H9 (cell line): ENCODE measurements at regions not wholly inside any gene's neighbourhood (a gene's known extent, or its start where the extent isn't known, plus 50 kb on each side); places are given as distances from the start of the nearest gene placed in this dataset.

Experiments used
- DNase-seq: peaks from one replicate; pipeline ENCODE4 v3.0.0-alpha.2; 2017
- H2AFZ ChIP-seq: one replicate; pipeline ENCODE4 v1.6.1; 2013; ENCODE audit warnings: mild to moderate bottlenecking, low read length, control low read depth, moderate library complexity
- H2AK5ac ChIP-seq: 2 replicates; pipeline ENCODE4 v1.6.1; 2013; ENCODE audit warnings: low read length, control low read depth, mixed read lengths; ENCODE audit not compliant: insufficient read length
- H2BK120ac ChIP-seq: one replicate; pipeline ENCODE4 v1.6.1; 2013; ENCODE audit warnings: low read depth, mild to moderate bottlenecking, low read length, control low read depth, inconsistent platforms; ENCODE audit not compliant: poor library complexity, severe bottlenecking
- H2BK12ac ChIP-seq: 2 replicates; pipeline ENCODE4 v1.6.1; 2013; ENCODE audit warnings: low read length, control low read depth, mixed read lengths, low read depth; ENCODE audit not compliant: insufficient read length
- H2BK15ac ChIP-seq: 2 replicates; pipeline ENCODE4 v1.6.1; 2013; ENCODE audit warnings: low read depth, low read length, control low read depth
- H2BK20ac ChIP-seq: one replicate; pipeline ENCODE4 v1.6.1; 2013; ENCODE audit warnings: low read depth, mild to moderate bottlenecking, low read length, control low read depth, inconsistent platforms; ENCODE audit not compliant: poor library complexity, severe bottlenecking
- H2BK5ac ChIP-seq: 2 replicates; pipeline ENCODE4 v1.6.1; 2013; ENCODE audit warnings: low read length, control low read depth, mixed read lengths; ENCODE audit not compliant: insufficient read length
- H3K14ac ChIP-seq: 2 replicates; pipeline ENCODE4 v1.6.1; 2013; ENCODE audit warnings: low read length, control low read depth; ENCODE audit not compliant: insufficient read depth
- H3K18ac ChIP-seq: 2 replicates; pipeline ENCODE4 v1.6.1; 2013; ENCODE audit warnings: low read depth, mild to moderate bottlenecking, mixed read lengths, low read length, control low read depth; ENCODE audit not compliant: insufficient read length
- H3K23ac ChIP-seq: 2 replicates; pipeline ENCODE4 v1.6.1; 2013; ENCODE audit warnings: low read length, control low read depth, mixed read lengths, low read depth; ENCODE audit not compliant: insufficient read length
- H3K23me2 ChIP-seq: 2 replicates; pipeline ENCODE4 v1.6.1; 2013; ENCODE audit warnings: low read depth, mild to moderate bottlenecking, mixed read lengths, low read length, control low read depth; ENCODE audit not compliant: insufficient read length, poor library complexity, severe bottlenecking
- H3K27ac ChIP-seq: 2 replicates; pipeline ENCODE4 v1.5.1; 2013; ENCODE audit warnings: low read length, control low read depth, mixed read lengths, low read depth; ENCODE audit not compliant: insufficient read length
- H3K27me3 ChIP-seq: 2 replicates; pipeline ENCODE4 v1.6.1; 2013; ENCODE audit warnings: low read length, control low read depth, inconsistent platforms; ENCODE audit not compliant: insufficient read depth
- H3K4ac ChIP-seq: 2 replicates; pipeline ENCODE4 v1.6.1; 2013; ENCODE audit warnings: low read depth, mild to moderate bottlenecking, control low read depth, inconsistent platforms, low read length, moderate library complexity
- H3K4me1 ChIP-seq: 2 replicates; pipeline ENCODE4 v1.6.1; 2013; ENCODE audit warnings: low read length, control low read depth, inconsistent platforms; ENCODE audit not compliant: insufficient read depth
- H3K4me2 ChIP-seq: 2 replicates; pipeline ENCODE4 v1.6.1; 2013; ENCODE audit warnings: low read length, control low read depth, mixed read lengths; ENCODE audit not compliant: insufficient read length, insufficient read depth
- H3K56ac ChIP-seq: 2 replicates; pipeline ENCODE4 v1.6.1; 2013; ENCODE audit warnings: low read depth, mild to moderate bottlenecking, mixed read lengths, low read length, control low read depth; ENCODE audit not compliant: insufficient read length
- H3K79me1 ChIP-seq: 2 replicates; pipeline ENCODE4 v1.6.1; 2013; ENCODE audit warnings: low read depth, mild to moderate bottlenecking, moderate library complexity, low read length, control low read depth, inconsistent platforms; ENCODE audit not compliant: insufficient read depth, poor library complexity, severe bottlenecking
- H3K79me2 ChIP-seq: 2 replicates; pipeline ENCODE4 v1.6.1; 2013; ENCODE audit warnings: low read length, control low read depth, inconsistent platforms; ENCODE audit not compliant: insufficient read depth
- H3K9ac ChIP-seq: 2 replicates; pipeline ENCODE4 v1.6.1; 2013; ENCODE audit warnings: low read length, control low read depth, mixed read lengths; ENCODE audit not compliant: insufficient read length; ENCODE audit errors: extremely low read depth
- H3K9me3 ChIP-seq: one replicate; pipeline ENCODE4 v1.6.1; 2013; ENCODE audit warnings: low read depth, low read length, inconsistent platforms; ENCODE audit not compliant: control insufficient read depth
- H3T11ph ChIP-seq: one replicate; pipeline ENCODE4 v1.6.1; 2013; ENCODE audit warnings: mild to moderate bottlenecking, low read length, control low read depth, inconsistent platforms
- H4K20me1 ChIP-seq: one replicate; pipeline ENCODE4 v1.6.1; 2013; ENCODE audit not compliant: control insufficient read depth, insufficient read length, insufficient read depth
- H4K5ac ChIP-seq: 2 replicates; pipeline ENCODE4 v1.6.1; 2013; ENCODE audit warnings: low read depth, mild to moderate bottlenecking, mixed read lengths, low read length, control low read depth; ENCODE audit not compliant: insufficient read length
- H4K8ac ChIP-seq: replicated peaks from 2 replicates; pipeline ENCODE4 v1.6.1; 2013; ENCODE audit warnings: low read length, control low read depth, mixed read lengths, low read depth; ENCODE audit not compliant: insufficient read length
- H4K91ac ChIP-seq: 2 replicates; pipeline ENCODE4 v1.6.1; 2013; ENCODE audit warnings: low read depth, mild to moderate bottlenecking, moderate library complexity, mixed read lengths, low read length, control low read depth; ENCODE audit not compliant: insufficient read length
- H3K27ac Mint-ChIP-seq, 3 experiments: 2 replicates in 2 of 3; 3 replicates in 1 of 3; pipeline ENCODE4 v1.8.0; 2020 to 2021; ENCODE audit warnings: mixed read lengths in 3 of 3, mild to moderate bottlenecking in 1 of 3, moderate library complexity in 1 of 3
- H3K27me3 Mint-ChIP-seq: 2 replicates; pipeline ENCODE4 v1.8.0; 2021; ENCODE audit warnings: low read depth, mild to moderate bottlenecking, moderate library complexity, mixed read lengths
- H3K36me3 Mint-ChIP-seq, 3 experiments: 2 replicates in 2 of 3; 3 replicates in 1 of 3; pipeline ENCODE4 v1.8.0; 2020 to 2021; ENCODE audit warnings: low read depth in 3 of 3, mixed read lengths in 3 of 3; ENCODE audit not compliant: insufficient read depth in 1 of 3
- H3K4me1 Mint-ChIP-seq, 2 experiments: 2 replicates each; pipeline ENCODE4 v1.8.0; 2020; ENCODE audit warnings: mixed read lengths in 2 of 2
- H3K4me3 Mint-ChIP-seq, 2 experiments: 2 replicates in 1 of 2; 3 replicates in 1 of 2; pipeline ENCODE4 v1.8.0; 2020 to 2021; ENCODE audit warnings: mild to moderate bottlenecking in 2 of 2, mixed read lengths in 2 of 2, moderate library complexity in 1 of 2
- H3K9me3 Mint-ChIP-seq, 2 experiments: 2 replicates in 1 of 2; 3 replicates in 1 of 2; pipeline ENCODE4 v1.8.0; 2020; ENCODE audit warnings: mild to moderate bottlenecking in 2 of 2, mixed read lengths in 2 of 2, moderate library complexity in 1 of 2
- CTCF ChIP-seq: fragments of 200-600 bp; sonication (generic); conservative IDR thresholded peaks from 3 replicates; pipeline ENCODE4 v1.8.0; 2021; ENCODE audit warnings: antibody characterized with exemption, mild to moderate bottlenecking
- WGBS: extraction: QIAGEN DNeasy Blood & Tissue Kit; methylation state at CpG from one replicate; pipeline ENCODE4 v1.1.7; 2013; ENCODE audit warnings: missing lambda C conversion rate, low lambda C conversion rate, mixed read lengths; ENCODE audit not compliant: insufficient read length; ENCODE audit errors: extremely low coverage; 5-methylcytosine and 5-hydroxymethylcytosine counted together

- Histone ChIP-seq H3K27me3 (no peaks in the 10 kb centered on the region), H2BK15ac (no peak overlapping the region), H3K79me1 (no peaks in the 10 kb centered on the region), H2AFZ (no peak overlapping the region), H3K56ac (no peak overlapping the region), H4K91ac (no peak overlapping the region), H3K9ac (no peak overlapping the region), H3K4me1 (no peaks in the 10 kb centered on the region; the same call in 1 of the 2 replicates), H3K23ac (no peak overlapping the region), H4K8ac (no peak overlapping the region), H3K27ac (no peak overlapping the region), H3K79me2 (no peaks in the 10 kb centered on the region), H2BK20ac (no peak overlapping the region), H4K20me1 (no peaks in the 10 kb centered on the region), H3K4ac (no peak overlapping the region), H4K5ac (no peak overlapping the region), H3K18ac (no peak overlapping the region), H2BK120ac (no peak overlapping the region), H2AK5ac (no peak overlapping the region), H3T11ph (no peak overlapping the region), H3K14ac (no peak overlapping the region), H3K23me2 (no peaks in the 10 kb centered on the region), H3K9me3 (no peaks in the 10 kb centered on the region), H3K4me2 (no peak overlapping the region), H2BK12ac (no peak overlapping the region), H2BK5ac (no peak overlapping the region)
- H3K27me3 Mint-ChIP-seq, result no peaks in the 10 kb centered on the region
- peaks cover 0 to 3% of the 10 kb centered on the region in 2 experiments; a peak in 1 of 5 replicates for H3K9me3 Mint-ChIP-seq
- no peak for DNase-seq
- H3K27ac Mint-ChIP-seq, result no peak overlapping the region
- no peak overlapping the region for H3K4me3 Mint-ChIP-seq
- H3K36me3 Mint-ChIP-seq, result no peaks in the 10 kb centered on the region
- WGBS, result no CpG with 5 or more reads among the region's 3 CpGs
- H3K4me1 Mint-ChIP-seq, result peaks cover 54 to 57% of the 10 kb centered on the region in 2 experiments
- TF ChIP-seq CTCF, result no peak
Observed at GRCh38 chr2:76610451-76610850, 899.7 kb upstream of the GCFC2 start.
